Fibroblast of skin of back (primary cell): ENCODE measurements at regions not wholly inside any gene's neighbourhood (a gene's known extent, or its start where the extent isn't known, plus 50 kb on each side); places are given as distances from the start of the nearest gene placed in this dataset.
"Not testable (repeated sequence)": the region's sequence is repeated elsewhere in the genome, so short reads cannot be mapped to it uniquely, and the experiment has no call there.

Experiments used
- DNase-seq: peaks from one replicate; pipeline ENCODE4 v3.0.0-alpha.2; 2013

DNA sequence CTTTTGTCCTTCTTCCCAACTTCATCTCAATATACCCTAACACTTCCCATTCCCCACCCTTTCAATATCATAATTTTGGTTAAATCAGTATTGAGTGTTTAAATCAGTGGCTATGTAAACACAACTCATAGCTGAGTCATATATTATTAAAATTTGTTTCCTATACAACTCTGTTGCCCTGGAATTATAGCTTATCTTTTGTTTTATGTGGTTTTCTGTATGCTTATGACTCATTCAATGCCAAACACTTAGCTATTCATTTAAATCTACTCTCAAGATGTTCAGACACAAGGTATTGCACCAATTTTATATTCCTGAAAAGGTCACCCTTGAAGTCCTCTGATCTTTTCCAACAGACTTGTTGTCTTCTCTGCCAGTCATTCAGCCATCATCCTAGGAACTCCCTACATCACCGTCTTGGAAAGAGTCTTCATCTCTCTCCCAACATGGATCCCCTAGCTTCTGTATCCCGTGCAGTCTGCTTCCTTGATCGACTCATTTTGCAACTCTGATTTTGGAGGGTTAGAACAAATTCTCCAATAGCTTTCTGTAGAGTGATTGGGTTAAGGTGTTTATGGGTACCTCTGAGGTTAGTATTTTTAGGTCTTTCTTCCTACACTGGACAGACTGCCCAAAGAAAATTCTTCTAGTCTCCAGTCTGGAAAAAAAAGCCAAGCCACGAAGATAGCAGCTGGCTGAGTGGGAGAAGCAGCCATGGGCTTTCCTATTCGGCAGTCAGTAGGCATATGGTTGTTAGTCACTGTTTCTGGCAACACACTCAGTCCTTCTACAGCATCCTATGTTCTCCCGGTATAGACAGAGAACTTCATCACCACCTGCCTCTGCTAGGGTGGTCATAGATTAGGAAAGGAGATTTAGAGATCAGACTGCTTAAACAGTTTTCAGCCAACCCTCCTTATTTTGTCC, 102.1 kb downstream of the CRPPA start:
- DNase-seq: peak; percentile 22

DNA sequence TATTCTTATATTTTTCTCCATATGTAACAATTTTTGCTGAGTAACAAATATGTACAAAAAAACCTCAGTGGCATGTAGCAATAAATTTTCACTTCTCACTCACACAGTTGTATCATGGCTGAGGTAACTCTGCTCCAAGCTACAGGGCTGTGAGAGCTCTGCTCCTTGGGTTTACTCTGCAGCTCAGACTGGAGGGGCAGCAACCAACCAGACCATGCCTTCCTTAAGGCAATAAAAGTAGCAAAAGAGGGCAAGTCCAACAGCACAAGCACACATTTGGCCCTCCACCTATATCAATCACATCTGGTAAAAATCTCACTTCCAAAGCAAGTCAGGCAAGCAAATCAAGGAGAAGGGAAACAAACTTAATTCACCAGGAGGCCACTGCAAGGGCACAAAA, 102.9 kb downstream of the CRPPA start:
- no peak for DNase-seq

DNA sequence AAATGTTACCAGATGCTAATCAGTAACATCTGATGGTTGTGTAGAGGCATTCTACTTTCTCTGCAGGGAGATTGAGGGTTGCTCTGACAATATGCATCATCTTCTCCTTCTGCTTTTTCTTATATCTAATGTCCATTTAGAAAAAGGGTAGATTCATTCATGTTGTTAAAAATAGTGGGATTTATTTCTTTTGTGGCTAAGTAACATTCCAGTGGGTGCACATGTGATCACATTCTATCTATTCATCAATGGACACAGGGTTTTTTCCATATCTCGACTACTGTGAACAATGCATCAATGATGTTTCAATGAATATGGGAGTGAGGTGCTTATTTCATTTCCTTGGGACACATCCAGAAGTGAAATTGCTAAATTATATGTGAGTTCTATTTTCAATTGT, 103.9 kb downstream of the CRPPA start:
- DNase-seq: no peak

DNA sequence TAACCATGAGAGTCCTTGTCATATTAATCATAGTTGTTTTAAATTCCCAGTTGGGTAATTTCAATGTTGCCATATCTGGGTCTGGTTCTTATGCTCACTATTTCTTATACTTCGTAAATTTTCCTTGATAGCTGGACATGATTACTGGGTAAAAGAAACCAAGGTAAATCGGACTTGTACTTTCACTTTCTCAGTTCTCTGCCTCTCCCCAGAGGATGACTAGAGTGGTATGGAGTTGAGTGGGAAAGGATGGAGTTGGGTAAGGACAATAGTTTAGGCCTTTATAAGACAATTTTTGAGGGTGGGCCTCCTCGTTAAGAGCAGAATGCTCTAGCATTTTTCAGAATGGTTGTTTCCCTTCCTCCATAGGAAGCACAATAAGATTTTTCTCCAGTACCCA, 106.1 kb downstream of the CRPPA start:
- no peak for DNase-seq

DNA sequence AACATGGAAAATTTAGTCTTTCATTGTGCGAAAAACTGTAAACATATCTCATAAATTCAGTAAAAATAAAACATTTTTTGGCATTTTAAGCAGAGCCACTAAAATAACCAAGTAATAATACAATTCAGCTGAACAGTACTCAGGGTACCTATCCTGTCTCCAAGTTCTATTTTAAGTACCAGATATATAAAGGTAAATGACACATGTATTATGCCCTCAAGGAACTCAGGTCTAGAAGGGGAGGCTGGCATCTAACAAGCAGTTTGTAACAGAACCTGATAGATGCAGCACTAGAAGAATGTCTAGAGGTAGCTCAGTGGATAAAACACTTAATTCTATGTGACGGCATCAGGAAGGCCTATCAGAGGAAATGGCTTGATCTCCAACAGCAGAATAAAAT, 112.2 kb downstream of the CRPPA start:
- no peak for DNase-seq

DNA sequence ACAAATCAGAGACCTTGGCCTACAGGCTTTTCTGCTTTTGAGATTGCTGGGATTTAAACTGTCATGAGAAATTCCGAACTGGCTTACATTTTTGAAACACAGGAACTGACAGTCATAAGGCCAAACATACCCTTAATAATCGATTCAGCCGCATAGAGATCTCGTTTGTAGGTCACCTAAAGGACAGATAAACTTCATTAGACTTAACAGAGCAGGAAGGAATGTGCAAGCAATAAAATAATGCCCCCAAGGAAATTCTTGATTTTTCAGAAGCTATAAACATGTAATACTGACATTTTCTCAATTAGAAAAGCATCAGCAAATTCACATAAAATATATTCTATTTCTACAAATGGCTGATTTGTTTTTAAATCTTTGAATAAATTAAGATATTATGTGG, 120.0 kb downstream of the CRPPA start:
- DNase-seq: no peak

DNA sequence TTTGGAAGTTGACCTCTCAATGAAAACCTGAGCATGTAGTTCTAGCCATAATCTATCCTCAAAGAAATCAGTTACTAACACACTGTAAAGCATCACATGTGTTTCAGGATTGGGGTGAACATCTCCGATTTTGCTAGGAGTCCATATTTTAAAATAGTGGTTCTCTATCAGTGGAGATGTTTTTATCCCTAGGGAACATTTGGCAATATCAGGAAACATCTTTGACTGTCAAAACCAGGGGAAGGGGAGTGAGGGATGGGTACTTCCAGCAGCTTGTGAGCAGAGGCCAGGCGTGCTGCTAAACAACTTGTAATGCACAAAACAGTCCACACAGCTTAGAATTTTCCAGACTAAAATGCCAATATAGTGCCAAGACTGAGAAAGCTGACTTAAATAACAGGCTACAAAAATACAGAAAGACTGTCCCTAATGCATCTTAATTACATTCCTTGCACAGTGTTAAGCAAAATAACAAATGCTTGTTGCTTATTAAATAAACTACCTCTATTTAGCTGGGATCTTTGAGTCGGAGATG, 120.9 kb downstream of the CRPPA start:
- DNase-seq: no peak

DNA sequence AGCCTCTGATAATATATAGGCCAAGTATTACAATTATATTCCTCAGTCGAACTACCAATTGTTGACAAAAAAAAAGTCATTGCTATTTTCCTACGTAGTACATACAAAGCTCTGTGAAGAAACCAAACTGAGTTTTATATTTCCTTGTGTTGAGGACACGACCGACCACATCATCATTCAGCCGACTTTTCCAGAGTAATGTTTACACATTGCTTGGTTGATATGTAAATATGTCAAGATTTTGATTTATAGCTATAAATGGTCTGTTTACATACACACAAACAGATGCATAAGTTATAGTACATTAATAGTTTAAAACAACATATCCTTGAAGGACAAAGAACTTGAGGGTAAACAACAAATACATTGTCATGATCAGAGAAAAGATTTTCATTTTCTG, 121.5 kb downstream of the CRPPA start:
- no peak for DNase-seq

DNA sequence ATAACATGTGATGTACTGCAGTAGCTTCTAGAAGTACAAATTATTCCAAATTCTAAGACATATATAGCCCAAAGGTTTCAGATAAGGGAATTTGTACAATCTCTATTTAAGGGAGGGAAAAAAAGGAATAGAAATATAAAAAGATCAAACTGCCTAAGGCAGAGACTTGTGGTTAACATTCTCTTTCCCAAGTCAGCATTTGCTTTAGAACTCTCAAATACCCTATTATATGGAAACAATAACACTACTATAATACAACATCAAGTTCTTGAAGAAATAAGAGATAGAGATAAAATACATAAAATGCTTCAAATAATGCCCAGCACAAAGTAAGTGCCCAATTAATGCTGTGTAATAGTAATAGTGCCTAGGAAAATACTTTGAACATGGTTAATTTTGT, 123.1 kb downstream of the CRPPA start:
- DNase-seq: no peak

DNA sequence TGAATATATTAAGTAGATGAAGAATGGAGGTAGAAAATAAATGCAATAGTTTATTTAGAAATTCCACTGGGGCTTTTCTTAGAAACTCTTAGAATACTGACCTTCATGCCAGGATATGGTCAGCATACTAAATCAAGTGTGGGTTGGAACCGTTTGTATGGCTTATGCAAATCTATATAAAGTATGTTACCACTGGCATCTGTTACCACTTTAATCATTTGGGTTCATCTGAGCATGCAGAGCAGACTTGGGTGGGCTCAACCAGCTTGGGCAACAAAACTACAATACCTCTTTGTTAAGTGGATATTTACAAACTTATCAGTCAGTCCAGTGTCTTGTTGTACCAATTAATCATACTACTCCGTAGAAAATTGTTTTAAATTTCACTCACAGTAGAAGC, 125.8 kb downstream of the CRPPA start:
- DNase-seq: no peak

DNA sequence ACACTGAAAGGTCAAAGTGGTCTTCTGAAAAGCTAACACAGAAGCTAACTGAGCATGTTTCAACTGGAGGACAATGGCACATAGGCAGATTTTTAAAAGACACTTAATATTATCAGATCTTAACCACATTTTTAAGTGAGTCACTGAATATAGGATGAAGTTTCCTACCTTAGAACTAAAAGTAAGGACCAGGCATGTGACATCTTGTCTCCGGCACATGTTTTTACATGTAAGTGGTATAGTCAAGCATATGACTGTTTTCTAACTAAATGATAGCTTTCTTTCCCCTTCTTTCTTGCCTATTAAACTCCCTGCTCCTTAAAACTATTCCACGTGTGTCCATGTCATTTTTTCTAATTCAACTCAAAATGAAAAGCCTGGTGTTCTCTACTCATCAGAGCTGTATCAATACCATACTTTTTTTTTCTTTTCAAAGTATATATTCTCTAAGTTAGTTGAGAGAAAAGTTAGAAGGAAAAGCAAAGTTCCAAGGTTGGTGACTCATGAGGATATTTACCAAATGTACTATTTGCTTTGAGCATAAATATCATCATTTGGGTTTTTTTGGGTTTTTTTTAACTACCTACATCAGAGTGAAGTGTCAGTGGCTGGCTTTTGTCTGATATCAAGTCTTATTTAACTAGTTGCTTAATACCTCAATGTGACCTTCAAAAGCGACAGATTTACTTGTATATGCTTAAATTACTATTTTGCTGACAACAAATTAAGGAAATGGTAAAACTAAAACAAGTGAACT, 127.5 kb downstream of the CRPPA start:
- no peak for DNase-seq

DNA sequence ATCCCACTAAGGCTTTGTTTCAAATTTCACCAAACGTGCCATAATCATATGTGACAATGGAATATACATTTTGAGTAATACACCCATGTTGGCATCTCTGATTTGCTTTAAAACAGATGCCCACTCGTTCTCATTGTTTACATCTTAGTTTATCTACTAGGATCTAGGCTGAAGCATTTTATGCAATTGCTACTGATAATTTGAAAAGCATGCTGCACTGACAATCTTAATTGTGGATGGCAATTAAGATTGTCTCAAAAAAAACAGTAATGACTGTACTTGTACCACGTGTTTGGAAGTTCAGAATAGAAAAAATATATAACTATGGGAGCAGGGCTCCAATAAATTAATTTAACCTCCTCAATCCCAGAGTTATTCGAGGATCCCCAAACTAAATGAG, 136.8 kb downstream of the CRPPA start:
- no peak for DNase-seq

DNA sequence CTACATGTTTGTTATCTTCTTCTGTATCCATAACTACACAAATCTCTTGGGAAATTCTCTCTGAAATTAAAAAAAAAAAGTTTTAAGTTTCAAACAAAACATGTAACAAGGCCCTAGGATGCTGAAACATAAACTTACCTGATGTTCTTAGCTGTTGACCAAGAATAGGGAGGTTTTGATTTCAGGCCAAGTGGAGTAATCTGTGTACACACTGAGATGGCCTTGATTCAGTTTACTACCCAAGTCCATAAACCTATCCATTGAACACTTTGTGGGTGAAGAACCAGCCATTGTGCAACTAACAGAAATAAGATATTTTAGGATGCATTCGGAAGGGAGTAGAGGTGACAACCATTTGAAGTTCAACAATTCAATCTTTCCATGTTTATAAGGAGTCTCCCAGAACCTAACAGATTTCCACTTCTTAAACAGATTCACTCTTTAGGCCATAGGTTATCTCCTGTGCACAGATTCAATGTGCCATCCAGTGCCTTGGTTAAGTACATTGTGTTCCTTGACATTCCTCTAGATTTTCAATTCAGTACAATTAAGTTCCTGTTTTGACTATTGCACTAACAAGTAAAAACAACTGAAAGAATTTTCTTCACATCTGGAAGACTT, 143.1 kb downstream of the CRPPA start:
- no peak for DNase-seq

DNA sequence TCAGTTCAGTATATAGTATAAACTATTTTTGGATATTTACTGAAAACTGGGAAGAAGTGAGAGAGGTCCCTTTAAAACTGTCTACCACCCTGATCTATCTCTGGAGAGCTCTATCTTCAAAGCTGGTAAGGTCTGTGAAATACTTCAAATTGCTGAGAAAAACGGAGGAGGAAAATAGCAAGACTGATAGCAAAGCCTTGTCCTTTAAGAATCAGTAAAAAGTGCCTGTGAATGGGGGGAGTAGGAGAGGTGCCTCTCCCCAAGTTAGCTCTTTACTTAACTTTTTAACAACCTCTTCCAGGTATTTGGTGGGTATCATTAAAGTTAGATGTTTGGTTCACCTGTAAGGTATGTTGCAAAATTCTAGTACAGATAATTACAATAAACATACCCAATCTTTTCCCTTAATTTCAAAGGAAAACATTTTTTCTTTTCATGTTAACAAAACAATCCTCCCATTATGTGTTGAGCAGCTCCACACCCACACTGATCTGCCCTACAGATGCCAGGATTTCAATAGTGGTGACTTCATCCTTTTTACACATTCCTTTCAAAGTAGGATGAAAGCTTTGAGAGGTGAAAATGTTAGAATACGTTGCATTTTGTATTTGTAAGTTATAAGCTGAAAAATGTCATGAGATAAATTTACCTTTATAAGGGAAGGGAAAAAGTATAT, 149.2 kb downstream of the CRPPA start:
- DNase-seq: no peak

DNA sequence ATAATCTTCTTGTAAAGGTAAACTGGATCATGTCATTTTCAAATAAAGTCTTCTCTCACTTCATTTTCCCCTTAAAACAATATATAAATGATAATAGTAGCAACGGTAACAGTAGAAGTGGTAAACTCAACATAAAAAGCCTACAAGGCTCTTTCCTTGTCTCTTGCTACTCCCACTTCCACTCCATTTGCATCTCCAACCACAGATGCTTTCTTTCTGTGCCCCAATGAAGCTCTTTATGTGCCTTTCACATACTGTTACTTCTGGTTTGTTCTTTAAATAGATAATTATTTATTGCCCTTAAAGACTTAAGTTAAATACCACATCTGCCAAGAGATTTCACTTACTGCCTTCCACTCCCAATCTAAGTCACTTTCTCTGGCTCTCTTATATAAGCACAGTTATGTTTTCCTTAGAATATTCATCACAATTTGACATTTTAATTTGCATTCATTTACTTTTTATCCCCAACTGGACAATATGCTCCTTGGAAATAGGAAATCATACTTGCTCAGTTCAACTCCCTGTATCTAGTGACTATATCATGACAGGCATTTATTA, 149.9 kb downstream of the CRPPA start:
- DNase-seq: no peak

DNA sequence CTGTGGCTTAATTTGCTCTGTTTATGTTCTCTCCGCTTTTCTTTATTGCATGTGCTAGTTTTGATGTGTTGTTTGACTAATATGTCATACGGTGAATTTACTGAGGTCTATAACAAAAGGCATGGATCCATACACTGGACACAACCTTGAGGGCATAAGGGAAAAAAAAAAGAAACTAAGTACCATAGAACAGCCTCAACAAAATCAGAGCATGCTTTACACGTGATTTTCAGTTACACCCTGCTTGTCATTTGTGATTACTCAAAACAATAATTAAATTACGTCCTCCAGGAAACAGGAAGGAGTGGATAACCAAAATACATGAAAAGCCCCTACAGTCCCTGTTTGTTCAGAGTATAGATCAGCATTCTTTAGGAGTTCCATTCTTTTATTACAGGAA, 150.5 kb downstream of the CRPPA start:
- no peak for DNase-seq

DNA sequence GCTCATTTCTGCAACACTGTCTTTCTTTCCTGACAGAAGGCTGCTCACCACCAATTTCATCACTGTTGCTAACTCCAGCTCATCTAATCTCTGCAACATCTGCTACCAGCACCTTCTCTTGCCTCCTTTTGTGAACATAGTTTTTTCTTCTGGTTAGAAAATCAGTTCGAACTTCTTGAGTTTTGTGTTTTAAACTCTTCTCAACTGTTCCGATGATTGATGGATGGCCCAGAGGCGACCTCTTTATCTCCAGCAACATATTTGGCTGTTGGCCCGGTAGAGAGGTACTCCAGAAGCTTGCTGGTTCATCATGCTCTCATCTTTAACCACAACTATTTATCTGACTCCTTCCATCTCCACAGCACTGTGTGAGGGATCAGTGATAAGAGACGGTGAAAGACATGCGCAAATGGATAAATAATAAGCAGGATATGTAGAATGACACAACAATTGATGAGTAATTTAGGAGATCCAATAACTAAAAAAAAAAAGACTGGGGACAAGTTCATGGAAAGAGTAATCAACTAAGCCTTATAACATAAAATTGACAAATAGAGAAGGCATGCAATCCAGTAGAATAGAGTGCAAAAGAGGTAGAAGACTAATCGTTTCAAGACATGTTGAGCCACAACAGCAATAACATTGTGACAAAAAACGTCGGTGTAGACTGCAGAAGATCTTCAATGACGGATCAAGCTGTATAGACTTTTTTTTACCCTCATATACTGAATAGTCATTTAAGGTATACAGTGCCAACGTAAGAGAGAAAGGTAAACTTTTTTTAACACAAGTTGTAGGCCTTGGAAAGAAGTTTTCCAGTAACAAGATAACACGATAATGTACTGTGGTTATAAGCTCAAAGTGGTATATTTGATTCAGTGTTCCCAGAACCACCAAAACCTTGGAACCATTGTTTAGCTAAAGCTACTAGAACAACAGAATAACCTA, 152.2 kb downstream of the CRPPA start:
- DNase-seq: peak; percentile 44

DNA sequence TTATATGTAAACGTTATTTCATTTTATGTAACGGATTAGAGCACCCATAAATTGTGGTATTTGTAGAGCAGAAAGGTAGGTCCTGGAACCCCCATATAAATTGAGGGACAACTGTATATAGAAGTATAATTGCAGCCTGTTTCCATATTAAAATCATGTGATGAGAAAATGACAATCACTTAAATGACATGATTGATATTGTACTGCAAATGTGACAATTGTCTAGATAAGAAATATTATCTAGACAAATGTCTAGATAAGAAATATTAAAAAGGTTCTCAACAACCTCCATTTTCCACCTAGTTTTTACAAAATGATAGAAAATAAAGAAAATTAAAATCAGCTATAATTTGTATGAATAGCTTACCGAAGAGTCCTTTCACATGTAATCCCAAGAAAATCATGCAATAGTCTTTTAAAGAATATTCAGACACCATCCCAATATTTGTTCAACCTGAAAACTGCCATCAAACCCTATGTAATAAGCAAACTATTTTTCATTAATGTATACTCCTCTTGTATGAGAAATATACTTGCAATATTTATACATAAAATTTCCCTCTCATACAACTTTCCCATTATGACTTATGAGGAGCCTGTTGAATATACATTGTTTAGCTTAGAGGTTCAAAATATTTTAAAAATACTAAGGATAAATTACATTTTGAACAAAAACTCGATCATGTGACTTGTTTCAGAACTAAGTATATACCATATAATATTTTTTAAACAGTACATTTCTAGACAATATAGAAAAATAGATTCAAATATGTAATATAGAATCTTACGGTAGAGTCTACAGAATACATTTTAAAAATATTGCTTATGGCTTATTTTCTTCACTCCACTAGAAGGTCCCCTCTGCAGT, 153.2 kb downstream of the CRPPA start:
- DNase-seq: no peak

DNA sequence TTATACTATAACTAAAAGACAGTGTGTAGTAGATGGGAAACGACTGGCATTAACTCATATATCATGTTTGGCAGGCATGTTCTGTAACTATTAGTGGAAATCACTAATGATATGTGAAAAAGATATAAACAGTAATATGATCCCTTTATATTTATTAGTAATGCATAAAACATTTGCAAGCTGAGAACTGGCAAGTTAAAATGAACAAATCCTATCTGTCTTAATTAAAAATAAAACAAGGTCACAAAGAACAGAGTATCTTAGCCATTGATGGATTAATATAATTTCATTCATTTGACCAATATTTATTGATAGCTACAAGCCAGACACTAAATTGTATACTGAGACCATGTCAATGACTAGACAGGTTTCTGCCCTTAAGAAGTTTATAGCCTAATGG, 154.5 kb downstream of the CRPPA start:
- DNase-seq: no peak

DNA sequence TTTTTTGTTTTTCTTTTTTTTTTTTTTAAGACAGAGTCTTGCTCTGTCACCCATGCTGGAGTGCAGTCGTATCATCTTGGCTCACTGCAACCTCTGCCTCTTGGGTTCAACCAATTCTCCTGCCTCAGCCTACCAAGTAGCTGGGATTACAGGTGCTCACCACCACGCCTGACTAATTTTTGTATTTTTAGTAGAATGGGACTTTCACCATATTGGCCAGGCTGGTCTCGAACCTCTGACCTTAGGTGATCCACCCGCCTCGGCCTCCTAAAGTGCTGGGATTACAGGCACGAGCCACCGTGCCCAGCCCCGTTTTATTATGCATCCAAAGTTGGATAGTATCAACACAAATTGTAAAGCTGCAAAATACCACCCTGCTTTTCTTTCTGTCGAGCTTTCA, 154.9 kb downstream of the CRPPA start:
- DNase-seq: not testable (repeated sequence)
